ENCODE measurements at regions not wholly inside any gene's neighbourhood (a gene's known extent, or its start where the extent isn't known, plus 50 kb on each side); places are given as distances from the start of the nearest gene placed in this dataset.

DNA sequence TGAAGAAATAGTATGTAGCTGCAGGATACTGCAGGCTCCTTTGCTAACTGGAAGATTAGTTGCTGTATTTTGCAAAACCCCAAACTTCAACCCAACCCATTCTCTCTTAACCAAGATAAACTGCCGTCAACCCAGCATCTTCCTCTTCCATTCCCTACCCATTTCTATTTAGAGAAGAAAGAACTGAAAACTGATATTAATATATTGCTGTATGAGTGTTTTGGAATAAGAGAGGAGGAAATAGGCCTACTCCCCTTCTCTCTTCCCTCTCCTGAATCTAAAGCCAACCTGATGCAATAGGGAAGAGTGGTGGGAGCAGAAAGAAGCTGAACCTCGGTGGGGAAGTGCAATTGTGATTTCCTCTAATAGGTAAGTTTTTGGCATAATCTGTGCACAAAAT lies 83.7 kb downstream of the TMEM215 start:
- Mint-ChIP-seq H3K4me3 (no peak overlapping the region), H3K4me1 (no peaks in the 10 kb centered on the region), H3K36me3 (ENCODE audit: low read depth) (no peaks in the 10 kb centered on the region), H3K27me3 (peaks cover 3% of the 10 kb centered on the region), H3K9me3 (no peaks in the 10 kb centered on the region), H3K27ac (no peak overlapping the region)
- ATAC-seq (ENCODE audit: low read depth) (no peak), DNase-seq (no peak)
- POLR2A ChIA-PET = no interaction called here
- intact Hi-C loops (cut with micrococcal nuclease) = no loop called here
- CTCF ChIA-PET = no interaction called here
- TF ChIP-seq, protein P1, sequence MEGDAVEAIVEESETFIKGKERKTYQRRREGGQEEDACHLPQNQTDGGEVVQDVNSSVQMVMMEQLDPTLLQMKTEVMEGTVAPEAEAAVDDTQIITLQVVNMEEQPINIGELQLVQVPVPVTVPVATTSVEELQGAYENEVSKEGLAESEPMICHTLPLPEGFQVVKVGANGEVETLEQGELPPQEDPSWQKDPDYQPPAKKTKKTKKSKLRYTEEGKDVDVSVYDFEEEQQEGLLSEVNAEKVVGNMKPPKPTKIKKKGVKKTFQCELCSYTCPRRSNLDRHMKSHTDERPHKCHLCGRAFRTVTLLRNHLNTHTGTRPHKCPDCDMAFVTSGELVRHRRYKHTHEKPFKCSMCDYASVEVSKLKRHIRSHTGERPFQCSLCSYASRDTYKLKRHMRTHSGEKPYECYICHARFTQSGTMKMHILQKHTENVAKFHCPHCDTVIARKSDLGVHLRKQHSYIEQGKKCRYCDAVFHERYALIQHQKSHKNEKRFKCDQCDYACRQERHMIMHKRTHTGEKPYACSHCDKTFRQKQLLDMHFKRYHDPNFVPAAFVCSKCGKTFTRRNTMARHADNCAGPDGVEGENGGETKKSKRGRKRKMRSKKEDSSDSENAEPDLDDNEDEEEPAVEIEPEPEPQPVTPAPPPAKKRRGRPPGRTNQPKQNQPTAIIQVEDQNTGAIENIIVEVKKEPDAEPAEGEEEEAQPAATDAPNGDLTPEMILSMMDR (IDR thresholded peaks at IDR 0.05) = no peak

DNA sequence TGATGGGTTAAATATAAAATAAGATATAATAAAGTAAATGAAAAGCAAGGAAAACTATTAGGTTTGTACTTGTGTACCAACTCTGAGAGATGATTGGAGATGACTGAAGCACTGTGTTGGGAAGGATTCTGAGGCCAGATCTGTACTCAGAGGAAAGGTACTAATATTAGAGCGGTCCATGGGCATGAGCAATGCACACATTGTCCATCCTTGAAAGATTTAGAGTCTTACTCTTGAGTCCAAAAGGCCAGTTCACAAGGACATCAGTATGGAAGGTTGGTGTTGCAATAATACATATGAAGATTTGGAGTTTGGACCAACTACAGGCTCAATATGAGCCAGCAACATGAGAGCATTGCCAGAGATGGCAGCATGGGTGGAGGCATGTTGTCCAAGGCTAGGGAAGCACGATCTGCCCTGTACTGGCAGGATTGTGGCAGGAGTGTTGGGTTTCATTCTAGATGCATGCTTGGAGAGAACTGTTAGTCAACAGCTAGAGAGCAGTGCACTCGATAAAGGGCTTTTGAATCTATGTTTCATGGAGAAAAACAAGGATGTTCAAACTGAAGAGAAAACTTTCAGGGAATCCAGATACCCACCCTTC lies 84.4 kb downstream of the TMEM215 start:
- Mint-ChIP-seq H3K36me3 (ENCODE audit: low read depth) (no peaks in the 10 kb centered on the region), H3K27ac (no peak overlapping the region), H3K4me1 (no peaks in the 10 kb centered on the region), H3K9me3 (no peaks in the 10 kb centered on the region), H3K4me3 (no peak overlapping the region), H3K27me3 (peaks cover 3% of the 10 kb centered on the region)
- no peak for DNase-seq
- no peak for ATAC-seq (ENCODE audit: low read depth)
- intact Hi-C loops (cut with micrococcal nuclease) = no loop called here
- ChIA-PET POLR2A (no interaction called here), CTCF (no interaction called here)
- TF ChIP-seq, protein P1 (IDR thresholded peaks at IDR 0.05) = no peak

GRCh38 chr9:32869404-32869803 lies 86.1 kb downstream of the TMEM215 start:
- no peak overlapping the region for H3K4me3 Mint-ChIP-seq
- no peaks in the 10 kb centered on the region for H3K9me3 Mint-ChIP-seq
- DNase-seq (no peak), ATAC-seq (ENCODE audit: low read depth) (no peak)
- no peaks in the 10 kb centered on the region for H3K4me1 Mint-ChIP-seq
- POLR2A ChIA-PET = no interaction called here
- TF ChIP-seq, protein P1 (IDR thresholded peaks at IDR 0.05) = no peak
- CTCF ChIA-PET = no interaction called here
- H3K36me3 Mint-ChIP-seq (ENCODE audit: low read depth) = no peaks in the 10 kb centered on the region
- no peak overlapping the region for H3K27ac Mint-ChIP-seq
- H3K27me3 Mint-ChIP-seq = peaks cover 3% of the 10 kb centered on the region
- intact Hi-C loops (cut with micrococcal nuclease) = no loop called here

DNA sequence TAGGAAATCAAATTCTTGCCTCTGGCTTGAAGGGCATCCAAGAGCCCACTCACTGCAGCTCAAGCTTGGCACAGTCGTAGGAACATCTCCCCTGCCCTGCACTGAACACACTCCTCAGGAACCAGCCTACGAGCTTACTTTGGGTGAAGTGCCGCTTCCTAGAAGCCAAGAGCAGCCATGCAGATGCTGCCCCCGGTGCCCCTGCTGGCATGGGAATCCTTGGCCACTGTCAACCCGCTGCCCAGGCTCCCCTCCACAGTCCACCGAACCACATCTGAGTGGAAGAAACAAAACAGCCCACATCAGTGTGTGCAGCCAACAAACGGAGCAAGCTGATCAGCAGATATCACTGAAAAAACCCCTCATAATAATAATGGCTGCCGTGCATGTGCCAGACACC lies 89.8 kb downstream of the TMEM215 start:
- H3K4me3 Mint-ChIP-seq = no peak overlapping the region
- no peak overlapping the region for H3K27ac Mint-ChIP-seq
- peaks cover 5% of the 10 kb centered on the region for H3K4me1 Mint-ChIP-seq
- ChIA-PET CTCF (no interaction called here), POLR2A (no interaction called here)
- no peaks in the 10 kb centered on the region for H3K9me3 Mint-ChIP-seq
- intact Hi-C loops (cut with micrococcal nuclease) = no loop called here
- no peak for DNase-seq
- H3K27me3 Mint-ChIP-seq = peaks cover 3% of the 10 kb centered on the region
- TF ChIP-seq, protein P1 (IDR thresholded peaks at IDR 0.05) = no peak
- ATAC-seq (ENCODE audit: low read depth) = no peak
- no peaks in the 10 kb centered on the region for H3K36me3 Mint-ChIP-seq (ENCODE audit: low read depth)

- no peak overlapping the region for H3K4me3 Mint-ChIP-seq
- no peak overlapping the region for H3K27ac Mint-ChIP-seq
- POLR2A ChIA-PET = no interaction called here
- intact Hi-C loops (cut with micrococcal nuclease) = no loop called here
- H3K27me3 Mint-ChIP-seq = peaks cover 3% of the 10 kb centered on the region
- ATAC-seq (ENCODE audit: low read depth) = no peak
- DNase-seq = no peak
- no peaks in the 10 kb centered on the region for H3K36me3 Mint-ChIP-seq (ENCODE audit: low read depth)
- H3K9me3 Mint-ChIP-seq = no peaks in the 10 kb centered on the region
- CTCF ChIA-PET = no interaction called here
- peaks cover 5% of the 10 kb centered on the region for H3K4me1 Mint-ChIP-seq
- TF ChIP-seq, protein P1 (IDR thresholded peaks at IDR 0.05) = no peak
Measured at GRCh38 chr9:32873553-32873952, 90.2 kb downstream of the TMEM215 start.

Measured in activated B cell treated with CpG ODN at 0.5 μM for 24 hours (primary cell).